Calu3 (cell line): ENCODE measurements at regions not wholly inside any gene's neighbourhood (a gene's known extent, or its start where the extent isn't known, plus 50 kb on each side); places are given as distances from the start of the nearest gene placed in this dataset.
A peak's percentile ranks its signal among the peaks of the same experiment; 100 is the strongest.

Experiments used
- BruUV-seq: library from RNA; stranded (reverse); fragments of 400-500 nt; replicated peaks from 2 replicates; lab custom pipeline; 2021; lab: Mats Ljungman, UMichigan
- CTCF ChIA-PET: fragments of 300-600 bp; sonication (Branson Sonifier 250); formaldehyde crosslinking; loops from one replicate; lab custom pipeline; 2022; ENCODE audit warnings: antibody characterized with exemption; lab: Charles Lee
- DNase-seq: peaks from one replicate; pipeline ENCODE4 v3.0.0; 2022
- H3K27ac Mint-ChIP-seq: one replicate; pipeline ENCODE4 v1.8.0; 2022; ENCODE audit warnings: mixed read lengths; ENCODE audit not compliant: unreplicated experiment
- H3K27me3 Mint-ChIP-seq: one replicate; pipeline ENCODE4 v1.8.0; 2022; ENCODE audit warnings: mixed read lengths; ENCODE audit not compliant: unreplicated experiment
- H3K36me3 Mint-ChIP-seq: one replicate; pipeline ENCODE4 v1.8.0; 2022; ENCODE audit warnings: mild to moderate bottlenecking, moderate library complexity, mixed read lengths; ENCODE audit not compliant: insufficient read depth, unreplicated experiment
- H3K4me1 Mint-ChIP-seq: one replicate; pipeline ENCODE4 v1.8.0; 2022; ENCODE audit warnings: mild to moderate bottlenecking, low read depth, mixed read lengths; ENCODE audit not compliant: unreplicated experiment
- H3K4me3 Mint-ChIP-seq: one replicate; pipeline ENCODE4 v1.8.0; 2022; ENCODE audit warnings: mild to moderate bottlenecking, low read depth, moderate library complexity, mixed read lengths; ENCODE audit not compliant: unreplicated experiment
- H3K9me3 Mint-ChIP-seq: one replicate; pipeline ENCODE4 v1.8.0; 2022; ENCODE audit warnings: low read depth, mixed read lengths; ENCODE audit not compliant: unreplicated experiment
- intact Hi-C: fragments of 100-400 bp; cut with micrococcal nuclease; formaldehyde crosslinking; loops from one replicate; pipeline ENCODE4 v1.10.0; 2022; ENCODE audit not compliant: unreplicated experiment
- TF ChIP-seq, protein P1 (sequence below): fragments of 200-600 bp; IDR thresholded peaks from one replicate; pipeline ENCODE4 v1.8.0; 2022; ENCODE audit warnings: antibody characterized with exemption; ENCODE audit not compliant: unreplicated experiment

DNA sequence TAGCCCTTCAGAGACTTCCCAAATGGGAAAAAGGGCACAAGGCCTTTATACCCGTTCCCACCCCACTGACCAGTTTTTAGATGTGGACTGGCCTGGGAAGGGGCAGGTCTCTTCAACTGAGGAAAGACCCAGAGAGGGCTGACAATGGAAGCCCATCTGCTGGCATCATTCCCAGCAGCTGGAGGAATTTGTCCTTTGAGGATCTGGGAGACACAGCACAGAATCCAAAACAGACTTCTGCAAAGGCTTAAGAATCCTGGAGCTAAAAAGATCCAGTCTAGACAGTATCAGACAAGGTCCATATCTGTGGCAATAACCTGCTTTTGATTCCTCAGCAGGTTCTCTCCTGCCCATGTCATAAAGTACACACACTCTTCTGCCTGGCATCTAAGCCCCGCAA, 329.2 kb downstream of the TMEM167A start:
- no peak overlapping the region for H3K4me3 Mint-ChIP-seq
- peaks cover 3% of the 10 kb centered on the region for H3K9me3 Mint-ChIP-seq
- H3K27me3 Mint-ChIP-seq: no peaks in the 10 kb centered on the region
- H3K36me3 Mint-ChIP-seq: no peaks in the 10 kb centered on the region
- H3K4me1 Mint-ChIP-seq: peaks cover 12% of the 10 kb centered on the region
- DNase-seq: no peak
- intact Hi-C loops: no loop called here
- H3K27ac Mint-ChIP-seq: no peak overlapping the region
- CTCF ChIA-PET: no interaction called here
- TF ChIP-seq, protein P1, sequence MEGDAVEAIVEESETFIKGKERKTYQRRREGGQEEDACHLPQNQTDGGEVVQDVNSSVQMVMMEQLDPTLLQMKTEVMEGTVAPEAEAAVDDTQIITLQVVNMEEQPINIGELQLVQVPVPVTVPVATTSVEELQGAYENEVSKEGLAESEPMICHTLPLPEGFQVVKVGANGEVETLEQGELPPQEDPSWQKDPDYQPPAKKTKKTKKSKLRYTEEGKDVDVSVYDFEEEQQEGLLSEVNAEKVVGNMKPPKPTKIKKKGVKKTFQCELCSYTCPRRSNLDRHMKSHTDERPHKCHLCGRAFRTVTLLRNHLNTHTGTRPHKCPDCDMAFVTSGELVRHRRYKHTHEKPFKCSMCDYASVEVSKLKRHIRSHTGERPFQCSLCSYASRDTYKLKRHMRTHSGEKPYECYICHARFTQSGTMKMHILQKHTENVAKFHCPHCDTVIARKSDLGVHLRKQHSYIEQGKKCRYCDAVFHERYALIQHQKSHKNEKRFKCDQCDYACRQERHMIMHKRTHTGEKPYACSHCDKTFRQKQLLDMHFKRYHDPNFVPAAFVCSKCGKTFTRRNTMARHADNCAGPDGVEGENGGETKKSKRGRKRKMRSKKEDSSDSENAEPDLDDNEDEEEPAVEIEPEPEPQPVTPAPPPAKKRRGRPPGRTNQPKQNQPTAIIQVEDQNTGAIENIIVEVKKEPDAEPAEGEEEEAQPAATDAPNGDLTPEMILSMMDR: no peak
- no TSS peak for BruUV-seq

DNA sequence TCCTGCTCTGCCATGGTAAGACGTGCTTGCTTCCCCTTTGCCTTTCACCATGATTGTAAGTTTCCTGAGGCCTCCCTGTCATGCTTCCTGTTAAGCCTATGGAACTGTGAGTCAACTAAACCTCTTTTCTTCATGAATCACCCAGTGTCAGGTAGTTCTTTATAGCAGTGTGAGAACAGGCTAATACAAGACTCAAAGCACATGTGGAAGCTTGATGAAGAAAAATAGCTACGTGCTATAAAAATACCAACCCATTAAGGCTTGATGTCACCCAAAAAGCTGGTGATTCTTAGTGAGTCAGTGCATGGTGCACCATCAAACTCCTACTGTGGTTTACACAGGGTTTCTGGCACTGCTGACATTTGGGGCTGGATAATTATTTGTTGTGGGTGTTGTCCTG, 332.2 kb downstream of the TMEM167A start:
- no peak for DNase-seq
- intact Hi-C loops: no loop called here
- H3K9me3 Mint-ChIP-seq: no peaks in the 10 kb centered on the region
- no peaks in the 10 kb centered on the region for H3K27me3 Mint-ChIP-seq
- no TSS peak for BruUV-seq
- CTCF ChIA-PET: interaction anchor here (1.1 kb wide), 1 partner anchor 10 kb away, joined by 3 read pairs; no protein-coding TSS in a partner anchor
- H3K4me3 Mint-ChIP-seq: no peak overlapping the region
- no peaks in the 10 kb centered on the region for H3K36me3 Mint-ChIP-seq
- TF ChIP-seq, protein P1: no peak
- H3K27ac Mint-ChIP-seq: no peak overlapping the region
- peaks cover 12% of the 10 kb centered on the region for H3K4me1 Mint-ChIP-seq

DNA sequence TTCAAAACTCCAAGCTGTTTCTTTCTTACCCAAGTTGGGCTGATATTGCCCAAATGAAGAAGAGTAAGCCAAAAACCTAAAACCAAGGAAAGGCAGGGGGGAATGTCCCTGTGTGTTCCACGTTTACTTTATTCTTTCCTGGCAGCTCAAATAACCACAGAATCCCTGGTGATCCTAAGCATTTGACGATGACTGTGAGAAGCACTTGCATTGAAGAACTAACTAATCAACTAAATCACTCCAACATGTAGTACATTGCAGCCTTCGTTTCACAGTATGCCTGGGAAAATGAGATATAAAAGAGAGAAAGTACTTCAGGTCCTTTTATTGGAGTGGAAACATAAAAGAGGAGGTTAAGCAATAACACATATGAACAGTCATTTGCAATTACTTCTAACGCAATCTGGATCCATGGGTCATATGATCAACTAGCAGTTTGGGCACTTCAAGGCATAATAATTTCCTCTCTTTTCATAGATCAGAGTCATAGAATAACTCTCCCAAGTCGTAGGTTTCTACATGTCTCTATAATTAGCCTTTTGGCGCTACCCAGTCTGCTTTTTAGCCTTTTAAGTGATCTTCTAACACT, 338.4 kb downstream of the TMEM167A start:
- DNase-seq: no peak
- no TSS peak for BruUV-seq

DNA sequence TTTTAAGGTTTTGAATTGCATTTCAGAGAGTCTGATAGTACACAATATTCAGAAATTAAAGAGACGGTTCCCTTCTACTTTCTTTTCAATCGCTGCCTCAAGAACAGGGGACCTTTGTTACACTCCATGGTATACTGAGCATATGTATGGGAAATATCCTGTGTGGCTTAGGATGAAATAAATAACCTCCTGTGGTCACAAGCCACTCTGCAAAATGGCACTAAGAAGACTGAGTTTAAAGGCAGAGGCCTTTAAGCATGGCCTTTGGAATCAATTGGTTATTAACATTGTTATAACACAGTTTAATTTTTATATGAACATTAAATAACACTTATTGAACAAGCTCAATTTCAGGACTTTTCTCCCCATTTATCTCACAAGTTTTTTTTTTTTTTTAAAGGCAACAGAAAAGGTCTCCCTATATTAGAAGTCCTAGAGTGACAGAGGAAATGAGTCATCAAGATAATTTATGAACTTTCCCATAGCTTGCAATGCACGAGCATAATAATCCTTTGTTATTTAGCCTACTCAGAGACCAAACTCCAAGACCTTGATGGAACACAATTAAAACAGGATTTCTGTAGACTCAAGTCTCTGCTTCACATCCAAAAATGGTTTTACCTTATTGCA, 341.9 kb downstream of the TMEM167A start:
- intact Hi-C loops: loop anchor here (2.0 to 10.0 kb wide), 3 partner anchors 94 to 830 kb away; no protein-coding TSS in a partner anchor
- CTCF ChIA-PET: interaction anchor here (0.7 to 1.1 kb wide), 5 partner anchors 9 to 1270 kb away, joined by 3 to 4 read pairs (median 3); no protein-coding TSS in a partner anchor
- no peak overlapping the region for H3K4me3 Mint-ChIP-seq
- TF ChIP-seq, protein P1: no peak
- peaks cover 6% of the 10 kb centered on the region for H3K9me3 Mint-ChIP-seq
- BruUV-seq: no TSS peak
- DNase-seq: peak; percentile 10
- H3K36me3 Mint-ChIP-seq: peaks cover 9% of the 10 kb centered on the region
- H3K27ac Mint-ChIP-seq: peak overlapping the region; percentile 65
- H3K27me3 Mint-ChIP-seq: no peaks in the 10 kb centered on the region
- peaks cover 47% of the 10 kb centered on the region for H3K4me1 Mint-ChIP-seq

More for the DNA sequence above, 338.4 kb downstream of the TMEM167A start:
- no peak overlapping the region for H3K27ac Mint-ChIP-seq
- no peaks in the 10 kb centered on the region for H3K9me3 Mint-ChIP-seq
- H3K4me1 Mint-ChIP-seq: peaks cover 21% of the 10 kb centered on the region
- TF ChIP-seq, protein P1: no peak
- H3K4me3 Mint-ChIP-seq: no peak overlapping the region
- CTCF ChIA-PET: no interaction called here
- H3K27me3 Mint-ChIP-seq: no peaks in the 10 kb centered on the region
- intact Hi-C loops: loop anchor here (10.0 kb wide), 2 partner anchors 384 to 826 kb away; no protein-coding TSS in a partner anchor
- H3K36me3 Mint-ChIP-seq: peaks cover 9% of the 10 kb centered on the region
